AG08395 (cell line): ENCODE measurements at regions not wholly inside any gene's neighbourhood (a gene's known extent, or its start where the extent isn't known, plus 50 kb on each side); places are given as distances from the start of the nearest gene placed in this dataset.
"Not testable (repeated sequence)": the region's sequence is repeated elsewhere in the genome, so short reads cannot be mapped to it uniquely, and the experiment has no call there.

Experiments
- DNase-seq: peaks from one replicate; pipeline ENCODE4 v3.0.0; 2012; ENCODE audit warnings: mixed read lengths, low spot score

DNA sequence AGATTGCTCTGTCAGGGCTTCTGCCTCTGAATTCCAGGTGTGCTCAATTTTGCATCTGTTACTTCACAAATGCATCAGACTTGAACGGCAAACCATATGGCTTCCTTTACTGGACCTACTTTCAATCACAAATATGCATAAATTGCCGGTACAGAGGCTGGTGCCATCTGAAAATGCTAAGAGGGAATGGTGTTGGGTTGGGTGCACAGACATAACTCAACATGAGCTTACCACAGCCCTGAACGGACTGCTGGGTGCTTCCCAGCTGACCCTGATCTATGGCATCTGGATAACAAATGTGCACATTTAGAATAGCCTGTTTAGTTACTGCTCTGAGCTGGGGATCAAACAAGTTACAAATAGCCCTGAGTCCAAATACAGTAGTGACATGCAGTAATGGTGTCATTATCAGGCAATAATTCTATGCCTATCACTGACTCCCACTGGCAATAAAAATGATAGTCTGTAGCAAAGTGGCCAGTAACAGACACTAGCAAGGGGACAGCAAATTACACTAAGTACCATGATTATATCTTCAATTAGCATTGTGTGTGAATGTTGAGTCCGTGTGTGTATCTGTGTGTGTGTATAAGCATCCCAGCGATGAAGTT, 927.3 kb downstream of the DIAPH3 start:
- DNase-seq, result no peak

- no peak for DNase-seq
Observed at GRCh38 chr13:59236944-59237343, 926.8 kb downstream of the DIAPH3 start.

GRCh38 chr13:59247171-59247570, 916.6 kb downstream of the DIAPH3 start:
- DNase-seq, result no peak

GRCh38 chr13:59250336-59251189, 913.2 kb downstream of the DIAPH3 start:
- DNase-seq, result no peak

DNA sequence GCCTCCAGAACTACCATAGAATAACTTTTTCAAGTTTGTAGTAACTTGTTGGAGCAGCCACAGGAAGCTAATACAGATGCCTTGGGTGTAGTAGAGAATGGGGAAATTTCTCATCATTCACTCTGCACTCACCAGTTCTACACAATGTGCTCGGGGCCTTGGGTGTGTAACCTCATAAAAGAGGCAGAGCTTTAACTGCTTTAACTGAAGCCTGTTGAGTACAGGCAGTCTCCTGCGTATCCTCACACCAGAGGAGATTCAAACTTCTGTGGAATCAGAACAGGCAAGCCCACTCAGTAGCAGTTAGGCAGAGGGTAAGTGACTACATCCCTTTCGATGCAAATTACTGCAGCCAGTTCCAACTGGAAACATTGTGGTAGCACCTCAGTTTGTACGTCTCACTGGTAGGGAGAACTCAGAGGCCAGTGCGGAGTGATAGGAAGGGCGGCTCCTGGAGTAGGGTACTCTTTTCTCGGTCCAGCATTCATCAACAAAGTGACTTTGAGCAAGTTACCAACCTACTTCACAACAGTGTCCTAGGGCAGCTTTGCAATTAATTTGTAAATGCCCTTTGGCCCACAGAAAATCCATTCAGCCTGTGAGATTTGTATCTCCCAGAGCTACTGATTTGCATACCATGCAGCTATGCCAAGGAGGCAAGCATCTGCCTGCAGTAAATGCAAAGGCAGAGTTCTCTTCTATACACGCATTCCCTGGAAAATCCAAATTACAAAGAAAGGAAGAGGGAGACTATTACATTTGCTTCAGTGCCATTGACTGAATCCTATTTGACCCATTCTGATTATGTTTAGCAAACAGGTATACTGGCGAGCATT, 904.3 kb downstream of the DIAPH3 start:
- no peak for DNase-seq

DNA sequence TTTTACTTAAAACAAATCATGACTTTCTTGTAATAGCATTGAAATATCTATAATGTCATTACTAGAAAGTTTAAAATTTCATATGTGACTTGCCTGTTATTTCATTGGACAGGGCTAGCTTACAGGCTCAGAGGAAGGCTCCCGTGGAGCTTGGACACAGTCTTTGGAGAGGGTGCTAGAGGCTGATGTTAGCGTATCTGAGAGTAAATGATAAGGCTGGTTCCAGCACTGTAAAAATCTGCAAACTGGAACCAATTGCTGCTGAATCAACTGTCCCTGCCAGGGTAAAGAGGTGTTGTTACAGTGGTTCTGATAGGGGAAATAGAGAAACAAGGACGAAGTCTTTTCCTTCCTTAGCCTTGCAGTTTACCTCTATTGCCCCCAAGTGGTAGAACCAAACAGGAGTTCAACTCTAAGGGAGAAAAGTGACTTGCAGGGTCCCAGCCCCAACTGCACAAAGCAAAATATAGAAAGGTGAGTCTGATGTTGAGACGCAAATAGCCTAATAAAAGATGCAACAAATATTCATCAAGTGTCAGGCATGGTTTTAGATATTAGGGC, 901.7 kb downstream of the DIAPH3 start:
- DNase-seq, result no peak

DNA sequence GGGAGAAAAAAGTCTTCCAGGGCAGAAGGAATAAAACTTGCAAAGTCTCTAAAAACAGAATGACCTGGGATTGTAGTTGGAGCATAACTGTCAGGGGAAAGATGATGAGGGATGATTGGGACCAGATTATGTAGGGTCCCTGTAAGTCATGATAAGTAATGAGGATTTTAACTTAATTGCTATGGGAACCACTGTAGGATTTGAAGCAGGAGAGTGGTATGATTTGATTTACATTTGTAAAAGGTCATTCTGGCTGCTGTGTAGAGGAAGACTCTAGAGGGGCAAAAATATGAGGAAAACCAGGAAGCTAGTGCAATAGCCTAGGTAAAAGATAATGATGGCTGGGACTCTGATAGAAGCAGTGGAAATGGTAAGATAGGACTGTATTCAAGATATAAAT, 900.2 kb downstream of the DIAPH3 start:
- DNase-seq, result no peak

- DNase-seq, result no peak
Observed at GRCh38 chr13:59266478-59267063, 897.2 kb downstream of the DIAPH3 start.

DNA sequence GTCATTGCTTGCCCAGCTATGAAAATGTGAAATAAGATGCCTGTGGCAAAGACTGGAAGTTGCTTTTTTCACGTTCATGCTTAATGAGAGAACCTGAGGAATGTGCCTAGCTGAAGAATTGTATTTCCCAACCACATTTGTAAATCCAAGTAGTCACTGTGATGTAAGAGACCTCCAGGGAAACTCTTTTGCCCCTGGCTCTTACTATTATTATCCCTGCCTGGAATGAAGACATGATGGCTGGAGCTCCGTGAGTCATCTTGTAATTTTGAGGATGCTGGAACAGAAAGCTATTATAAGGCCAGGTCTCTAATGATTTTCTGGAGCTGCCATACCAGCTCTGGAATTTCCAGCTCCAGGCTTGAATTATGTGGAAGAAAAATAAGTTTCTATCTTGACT, 894.3 kb downstream of the DIAPH3 start:
- no peak for DNase-seq

DNA sequence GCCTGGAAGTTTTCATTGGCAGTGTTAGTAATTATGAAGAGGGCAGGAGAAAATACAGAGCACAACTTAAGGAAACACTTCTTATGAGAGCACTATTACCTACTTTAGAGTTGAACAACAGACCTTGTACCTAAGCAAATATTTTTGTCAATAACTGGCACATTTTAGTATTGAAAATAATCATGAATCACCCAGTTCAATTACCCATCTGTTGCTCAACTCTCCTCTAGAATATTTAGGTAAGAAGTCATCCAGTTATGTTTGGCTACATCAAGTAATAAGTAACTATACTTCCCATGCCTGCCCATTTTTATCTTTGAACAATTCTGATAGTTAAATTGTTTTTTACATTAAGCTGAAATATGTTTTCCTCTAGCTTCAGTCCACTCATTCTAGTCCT, 893.4 kb downstream of the DIAPH3 start:
- DNase-seq, result no peak

DNA sequence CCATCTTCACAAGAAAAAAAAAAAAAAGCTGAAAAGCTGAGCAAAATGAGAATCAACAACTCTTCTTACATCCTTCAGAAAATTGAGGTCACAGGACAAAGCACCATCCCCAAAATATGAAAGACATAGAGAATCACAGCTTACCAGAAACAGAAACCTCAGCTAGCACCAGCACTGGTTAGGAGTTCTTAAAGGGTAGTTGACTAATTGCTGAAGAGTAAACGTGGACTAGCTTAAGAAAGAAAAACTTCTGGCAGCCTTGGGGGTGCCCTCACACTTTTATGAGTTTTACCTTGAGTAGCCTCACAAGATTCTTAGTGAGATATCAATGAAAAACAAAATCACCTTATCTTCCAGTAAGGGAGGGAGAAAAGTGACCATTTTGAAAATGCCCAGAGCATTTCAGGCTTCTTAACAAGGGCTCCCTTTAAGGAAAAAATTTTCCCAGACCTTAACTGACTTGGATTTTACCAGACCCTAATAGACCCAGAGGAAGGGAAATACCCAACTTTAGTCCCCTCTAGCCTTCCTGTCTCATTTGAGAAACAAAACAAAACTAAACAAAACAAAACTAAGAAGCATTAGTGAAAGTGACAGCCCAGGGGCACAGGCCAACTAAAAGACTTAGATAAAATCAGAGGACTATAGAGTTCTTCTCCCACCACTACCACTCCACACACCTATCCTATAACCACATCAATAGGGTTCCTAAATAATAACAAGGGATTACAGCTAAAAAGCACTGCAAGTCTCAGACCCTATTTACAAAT, 888.6 kb downstream of the DIAPH3 start:
- no peak for DNase-seq

GRCh38 chr13:59276436-59276835, 887.3 kb downstream of the DIAPH3 start:
- no peak for DNase-seq

DNA sequence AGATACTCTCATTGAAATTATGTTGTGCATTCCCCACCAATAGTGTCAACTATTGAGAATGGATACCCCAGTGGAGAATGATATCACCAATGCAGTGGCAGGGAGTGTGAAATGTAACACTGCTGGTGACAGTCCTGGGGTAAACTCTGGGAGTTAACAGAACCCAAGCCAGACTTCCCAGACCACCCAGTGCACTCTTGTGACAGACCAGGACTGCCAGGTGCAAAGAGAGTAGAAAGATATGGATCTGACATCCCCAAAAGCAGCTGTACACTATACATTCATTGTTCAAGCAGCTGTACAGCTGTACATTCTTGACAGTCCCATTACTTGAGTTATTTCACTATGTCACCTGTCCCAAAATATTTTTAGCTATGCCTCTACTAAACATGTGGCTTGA, 886.6 kb downstream of the DIAPH3 start:
- no peak for DNase-seq

GRCh38 chr13:59279028-59279427, 884.7 kb downstream of the DIAPH3 start:
- no peak for DNase-seq

DNA sequence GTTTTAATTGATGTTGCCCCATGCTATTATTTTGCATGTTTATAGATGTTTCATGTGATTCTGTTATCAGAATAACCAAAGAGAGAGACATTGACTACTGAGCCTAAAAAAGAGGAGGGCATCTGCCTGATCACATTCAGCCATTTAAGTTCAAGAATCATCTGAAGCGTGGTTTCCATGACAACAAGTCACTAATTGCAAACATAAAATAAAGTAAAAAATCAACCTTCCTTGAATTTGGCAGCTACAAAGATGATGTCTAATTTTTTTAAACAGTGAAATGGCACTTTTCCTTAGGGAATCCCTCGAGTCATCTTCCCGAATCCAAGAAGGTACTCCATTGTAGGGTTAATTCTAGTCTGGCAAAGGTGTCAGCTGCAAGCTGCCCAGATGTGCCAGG, 884.2 kb downstream of the DIAPH3 start:
- DNase-seq, result no peak

GRCh38 chr13:59280297-59280696, 883.4 kb downstream of the DIAPH3 start:
- DNase-seq, result no peak

- no peak for DNase-seq
Observed at GRCh38 chr13:59281453-59281852, 882.3 kb downstream of the DIAPH3 start.

GRCh38 chr13:59292240-59292639, 871.5 kb downstream of the DIAPH3 start:
- not testable (repeated sequence) for DNase-seq

DNA sequence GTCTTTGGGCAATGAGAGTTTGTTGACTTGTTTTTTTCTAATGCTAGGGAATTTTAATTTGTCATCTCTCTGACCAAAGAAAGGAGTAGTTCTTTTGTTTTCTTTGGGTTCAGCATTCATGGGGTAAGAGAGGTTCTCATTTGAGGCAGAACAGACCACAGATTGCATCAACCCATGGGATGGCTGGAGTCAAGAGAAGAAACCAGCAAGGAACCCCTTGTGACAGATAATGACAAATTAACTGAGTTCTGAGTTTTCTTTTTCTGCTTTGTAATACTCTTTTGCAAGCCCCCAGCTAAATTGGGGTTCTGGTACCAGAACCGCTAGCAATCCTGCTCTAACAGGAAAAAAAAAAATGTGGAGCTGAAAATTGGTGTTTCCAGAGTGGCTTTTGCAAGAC, 864.1 kb downstream of the DIAPH3 start:
- no peak for DNase-seq

GRCh38 chr13:59300355-59301173, 863.2 kb downstream of the DIAPH3 start:
- no peak for DNase-seq
